NB4 (cell line): ENCODE measurements at regions not wholly inside any gene's neighbourhood (a gene's known extent, or its start where the extent isn't known, plus 50 kb on each side); places are given as distances from the start of the nearest gene placed in this dataset.

Experiments used
- MYC ChIP-seq: IDR thresholded peaks from 2 replicates; pipeline ENCODE4 v1.6.1; 2011; ENCODE audit warnings: low read depth, low read length
- POLR2A ChIP-seq: IDR thresholded peaks from 2 replicates; pipeline ENCODE4 v1.6.1; 2011; ENCODE audit warnings: mild to moderate bottlenecking; ENCODE audit not compliant: insufficient read length; ENCODE audit errors: extremely low read depth
- TF ChIP-seq, protein P1 (sequence below): IDR thresholded peaks from one replicate; pipeline ENCODE4 v1.5.1; 2012; ENCODE audit warnings: low read depth, low read length

DNA sequence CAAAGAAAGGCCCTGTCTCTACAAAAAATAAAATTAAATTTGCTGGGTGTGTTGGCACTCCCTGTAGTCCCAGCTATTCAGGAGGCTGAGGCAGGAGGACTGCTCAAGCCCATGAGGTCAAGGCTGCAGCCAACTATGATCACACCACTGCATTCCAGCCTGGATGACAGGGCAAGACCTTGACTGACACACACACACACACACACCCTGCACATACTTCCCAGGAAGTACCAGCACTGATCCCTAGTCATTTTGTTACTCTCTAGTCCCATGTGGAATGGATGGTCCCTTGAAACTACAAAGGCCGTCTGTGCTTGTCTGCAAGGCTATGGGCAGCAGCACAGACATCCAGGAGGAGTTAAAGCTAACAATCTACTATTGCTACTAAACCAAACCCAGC lies 59.7 kb upstream of the CYP2D6 start:
- TF ChIP-seq POLR2A = no peak
- TF ChIP-seq, protein P1, sequence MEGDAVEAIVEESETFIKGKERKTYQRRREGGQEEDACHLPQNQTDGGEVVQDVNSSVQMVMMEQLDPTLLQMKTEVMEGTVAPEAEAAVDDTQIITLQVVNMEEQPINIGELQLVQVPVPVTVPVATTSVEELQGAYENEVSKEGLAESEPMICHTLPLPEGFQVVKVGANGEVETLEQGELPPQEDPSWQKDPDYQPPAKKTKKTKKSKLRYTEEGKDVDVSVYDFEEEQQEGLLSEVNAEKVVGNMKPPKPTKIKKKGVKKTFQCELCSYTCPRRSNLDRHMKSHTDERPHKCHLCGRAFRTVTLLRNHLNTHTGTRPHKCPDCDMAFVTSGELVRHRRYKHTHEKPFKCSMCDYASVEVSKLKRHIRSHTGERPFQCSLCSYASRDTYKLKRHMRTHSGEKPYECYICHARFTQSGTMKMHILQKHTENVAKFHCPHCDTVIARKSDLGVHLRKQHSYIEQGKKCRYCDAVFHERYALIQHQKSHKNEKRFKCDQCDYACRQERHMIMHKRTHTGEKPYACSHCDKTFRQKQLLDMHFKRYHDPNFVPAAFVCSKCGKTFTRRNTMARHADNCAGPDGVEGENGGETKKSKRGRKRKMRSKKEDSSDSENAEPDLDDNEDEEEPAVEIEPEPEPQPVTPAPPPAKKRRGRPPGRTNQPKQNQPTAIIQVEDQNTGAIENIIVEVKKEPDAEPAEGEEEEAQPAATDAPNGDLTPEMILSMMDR = no peak
- no peak for TF ChIP-seq MYC
